ENCODE measurements at regions not wholly inside any gene's neighbourhood (a gene's known extent, or its start where the extent isn't known, plus 50 kb on each side); places are given as distances from the start of the nearest gene placed in this dataset.
"Not testable (repeated sequence)": the region's sequence is repeated elsewhere in the genome, so short reads cannot be mapped to it uniquely, and the experiment has no call there.

GRCh38 chr3:164004205-164004604 is 1074.1 kb downstream of the SI start:
- no peak for TF ChIP-seq POLR2A (IDR thresholded peaks at IDR 0.05)
- no peak for TF ChIP-seq EP300 (IDR thresholded peaks at IDR 0.05)
- TF ChIP-seq CTCF (IDR thresholded peaks at IDR 0.05) = no peak
- TF ChIP-seq POLR2AphosphoS5 (IDR thresholded peaks at IDR 0.05) = no peak
- no peaks in the 10 kb centered on the region for H3K27me3 ChIP-seq
- H3K4me3 ChIP-seq = no peak overlapping the region
- 90 to 91% methylated on average over 7 to 8 of the region's 22 CpGs for WGBS, 2 donors (ENCODE audit: low coverage in 1 of 2)
- no peaks in the 10 kb centered on the region for H3K4me1 ChIP-seq
- no peaks in the 10 kb centered on the region for H3K36me3 ChIP-seq
- ATAC-seq = no peak
- no peak overlapping the region for H3K27ac ChIP-seq
- no peaks in the 10 kb centered on the region for H3K9me3 ChIP-seq

GRCh38 chr3:164003016-164003415 is 1075.3 kb downstream of the SI start:
- not testable (repeated sequence) for H3K4me3 ChIP-seq, ATAC-seq, H3K36me3 ChIP-seq, H3K4me1 ChIP-seq, H3K27ac ChIP-seq, H3K9me3 ChIP-seq, H3K27me3 ChIP-seq
- WGBS, 2 donors (ENCODE audit: low coverage in 1 of 2) = no CpG with 5 or more reads among the region's 21 CpGs

GRCh38 chr3:163983940-163984339 is 1094.4 kb downstream of the SI start:
- Histone ChIP-seq H3K27me3 (no peaks in the 10 kb centered on the region), H3K36me3 (no peaks in the 10 kb centered on the region), H3K4me1 (no peaks in the 10 kb centered on the region), H3K9me3 (no peaks in the 10 kb centered on the region), H3K4me3 (no peak overlapping the region), H3K27ac (no peak overlapping the region)
- ATAC-seq = no peak
- 83 to 86% methylated on average over 6 of the region's 6 CpGs for WGBS, 2 donors (ENCODE audit: low coverage in 1 of 2)
- no peak for TF ChIP-seq CTCF (IDR thresholded peaks at IDR 0.05)
- no peak for TF ChIP-seq POLR2A (IDR thresholded peaks at IDR 0.05)
- no peak for TF ChIP-seq EP300 (IDR thresholded peaks at IDR 0.05)
- TF ChIP-seq POLR2AphosphoS5 (IDR thresholded peaks at IDR 0.05) = no peak

GRCh38 chr3:163971861-163972260 is 1106.4 kb downstream of the SI start:
- no peak overlapping the region for H3K27ac ChIP-seq
- no peak for TF ChIP-seq POLR2AphosphoS5 (IDR thresholded peaks at IDR 0.05)
- TF ChIP-seq CTCF (IDR thresholded peaks at IDR 0.05) = no peak
- no peak for TF ChIP-seq EP300 (IDR thresholded peaks at IDR 0.05)
- TF ChIP-seq POLR2A (IDR thresholded peaks at IDR 0.05) = no peak
- H3K4me3 ChIP-seq = no peak overlapping the region
- no peak for ATAC-seq
- H3K9me3 ChIP-seq = no peaks in the 10 kb centered on the region
- H3K36me3 ChIP-seq = no peaks in the 10 kb centered on the region
- H3K27me3 ChIP-seq = no peaks in the 10 kb centered on the region
- no peaks in the 10 kb centered on the region for H3K4me1 ChIP-seq

- H3K27me3 ChIP-seq = no peaks in the 10 kb centered on the region
- TF ChIP-seq POLR2AphosphoS5 (IDR thresholded peaks at IDR 0.05) = no peak
- H3K27ac ChIP-seq = no peak overlapping the region
- no peak for ATAC-seq
- H3K4me3 ChIP-seq = no peak overlapping the region
- no peaks in the 10 kb centered on the region for H3K4me1 ChIP-seq
- peaks cover 0 to 7% (median 0%) of the 10 kb centered on the region in 3 donors for H3K9me3 ChIP-seq
- no peaks in the 10 kb centered on the region for H3K36me3 ChIP-seq
These were observed 1121.2 kb downstream of the SI start for GRCh38 chr3:163957072-163957471.

GRCh38 chr3:163953526-163953925 is 1124.8 kb downstream of the SI start:
- Histone ChIP-seq H3K4me3 (no peak overlapping the region), H3K36me3 (no peaks in the 10 kb centered on the region), H3K27me3 (no peaks in the 10 kb centered on the region), H3K27ac (no peak overlapping the region), H3K4me1 (no peaks in the 10 kb centered on the region), H3K9me3 (no peaks in the 10 kb centered on the region)
- 0% methylated on average over 1 of the region's 9 CpGs; no CpG with 5 or more reads in 1 of the 2 donors for WGBS, 2 donors (ENCODE audit: low coverage in 1 of 2)
- TF ChIP-seq EP300 (IDR thresholded peaks at IDR 0.05) (no peak), POLR2AphosphoS5 (IDR thresholded peaks at IDR 0.05) (no peak), CTCF (IDR thresholded peaks at IDR 0.05) (no peak), POLR2A (IDR thresholded peaks at IDR 0.05) (no peak)
- ATAC-seq = peak; percentile 31

Data from gastroesophageal sphincter (tissue), 4 donors.